SK-N-SH treated with all-trans-retinoic acid at 6 μM for 48 hours (cell line): ENCODE measurements at regions not wholly inside any gene's neighbourhood (a gene's known extent, or its start where the extent isn't known, plus 50 kb on each side); places are given as distances from the start of the nearest gene placed in this dataset.

Experiments used
- ARNTL ChIP-seq: fragments of 450-650 bp; formaldehyde crosslinking; IDR thresholded peaks from 2 replicates; pipeline ENCODE4 v1.5.0; 2020; ENCODE audit warnings: low read depth, mild to moderate bottlenecking, moderate library complexity, borderline replicate concordance
- OSR1 ChIP-seq: fragments of 250-450 bp; sonication (Bioruptor Pico); IDR thresholded peaks from 2 replicates; pipeline ENCODE4 v1.8.0; 2022; ENCODE audit warnings: moderate library complexity, mild to moderate bottlenecking, inconsistent platforms
- PPARA ChIP-seq: fragments of 250-450 bp; sonication (Bioruptor Pico); IDR thresholded peaks from 2 replicates; pipeline ENCODE4 v1.5.0; 2020; ENCODE audit warnings: mild to moderate bottlenecking, borderline replicate concordance
- RARB ChIP-seq: fragments of 250-450 bp; sonication (Bioruptor Pico); IDR thresholded peaks from 2 replicates; pipeline ENCODE4 v1.8.0; 2021; ENCODE audit warnings: mild to moderate bottlenecking, moderate library complexity
- SNAI2 ChIP-seq: fragments of 250-450 bp; sonication (Bioruptor Pico); IDR thresholded peaks from 2 replicates; pipeline ENCODE4 v1.5.0; 2020; ENCODE audit warnings: mild to moderate bottlenecking, moderate library complexity
- TCF4 ChIP-seq: fragments of 250-450 bp; sonication (Bioruptor Pico); IDR thresholded peaks from 2 replicates; pipeline ENCODE4 v1.8.0; 2021; ENCODE audit warnings: mild to moderate bottlenecking, moderate library complexity, borderline replicate concordance
- ZFP30 ChIP-seq: fragments of 450-650 bp; formaldehyde crosslinking; IDR thresholded peaks from 2 replicates; pipeline ENCODE4 v1.5.0; 2022; ENCODE audit warnings: mild to moderate bottlenecking, moderate library complexity
- TF ChIP-seq, protein P1 (sequence below): fragments of 250-450 bp; sonication (Bioruptor Pico); IDR thresholded peaks from 2 replicates; pipeline ENCODE4 v1.8.0; 2020; ENCODE audit warnings: mild to moderate bottlenecking, moderate library complexity, borderline replicate concordance

GRCh38 chr4:119725011-119725410 is 96.4 kb upstream of the PDE5A start:
- no peak for TF ChIP-seq OSR1 (CRISPR knock-in tag)
- TF ChIP-seq, protein P1, sequence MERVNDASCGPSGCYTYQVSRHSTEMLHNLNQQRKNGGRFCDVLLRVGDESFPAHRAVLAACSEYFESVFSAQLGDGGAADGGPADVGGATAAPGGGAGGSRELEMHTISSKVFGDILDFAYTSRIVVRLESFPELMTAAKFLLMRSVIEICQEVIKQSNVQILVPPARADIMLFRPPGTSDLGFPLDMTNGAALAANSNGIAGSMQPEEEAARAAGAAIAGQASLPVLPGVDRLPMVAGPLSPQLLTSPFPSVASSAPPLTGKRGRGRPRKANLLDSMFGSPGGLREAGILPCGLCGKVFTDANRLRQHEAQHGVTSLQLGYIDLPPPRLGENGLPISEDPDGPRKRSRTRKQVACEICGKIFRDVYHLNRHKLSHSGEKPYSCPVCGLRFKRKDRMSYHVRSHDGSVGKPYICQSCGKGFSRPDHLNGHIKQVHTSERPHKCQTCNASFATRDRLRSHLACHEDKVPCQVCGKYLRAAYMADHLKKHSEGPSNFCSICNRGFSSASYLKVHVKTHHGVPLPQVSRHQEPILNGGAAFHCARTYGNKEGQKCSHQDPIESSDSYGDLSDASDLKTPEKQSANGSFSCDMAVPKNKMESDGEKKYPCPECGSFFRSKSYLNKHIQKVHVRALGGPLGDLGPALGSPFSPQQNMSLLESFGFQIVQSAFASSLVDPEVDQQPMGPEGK (CRISPR knock-in tag), result no peak
- no peak for TF ChIP-seq RARB (CRISPR knock-in tag)
- TF ChIP-seq ZFP30 (CRISPR knock-in tag), result no peak
- TF ChIP-seq TCF4, result no peak
- no peak for TF ChIP-seq ARNTL (CRISPR knock-in tag)
- TF ChIP-seq PPARA (CRISPR knock-in tag), result no peak
- no peak for TF ChIP-seq SNAI2 (CRISPR knock-in tag)
